ENCODE measurements at regions not wholly inside any gene's neighbourhood (a gene's known extent, or its start where the extent isn't known, plus 50 kb on each side); places are given as distances from the start of the nearest gene placed in this dataset.

GRCh38 chr11:37774441-37774840, 1176.4 kb upstream of the RAG2 start:
- no peak for DNase-seq (ENCODE audit: low read depth)

GRCh38 chr11:37770145-37770544, 1172.1 kb upstream of the RAG2 start:
- no peak for DNase-seq (ENCODE audit: low read depth)

- no peak for DNase-seq (ENCODE audit: low read depth)
Observed at GRCh38 chr11:37762079-37762478, 1164.0 kb upstream of the RAG2 start.

GRCh38 chr11:37755521-37755920, 1157.5 kb upstream of the RAG2 start:
- DNase-seq (ENCODE audit: low read depth) = no peak

GRCh38 chr11:37748641-37749040, 1150.6 kb upstream of the RAG2 start:
- no peak for DNase-seq (ENCODE audit: low read depth)

- no peak for DNase-seq (ENCODE audit: low read depth)
Observed at GRCh38 chr11:37747121-37747520, 1149.1 kb upstream of the RAG2 start.

GRCh38 chr11:37727371-37727770, 1129.3 kb upstream of the RAG2 start:
- no peak for DNase-seq (ENCODE audit: low read depth)

GRCh38 chr11:37724315-37724714, 1126.3 kb upstream of the RAG2 start:
- no peak for DNase-seq (ENCODE audit: low read depth)

- DNase-seq (ENCODE audit: low read depth) = no peak
Observed at GRCh38 chr11:37721485-37721884, 1123.4 kb upstream of the RAG2 start.

GRCh38 chr11:37718431-37718999, 1120.5 kb upstream of the RAG2 start:
- no peak for DNase-seq (ENCODE audit: low read depth)

- DNase-seq (ENCODE audit: low read depth) = no peak
Observed at GRCh38 chr11:37712251-37712650, 1114.2 kb upstream of the RAG2 start.

- no peak for DNase-seq (ENCODE audit: low read depth)
Observed at GRCh38 chr11:37710031-37710430, 1112.0 kb upstream of the RAG2 start.

- no peak for DNase-seq (ENCODE audit: low read depth)
Observed at GRCh38 chr11:37704791-37705190, 1106.8 kb upstream of the RAG2 start.

- DNase-seq (ENCODE audit: low read depth) = no peak
Observed at GRCh38 chr11:37699644-37700043, 1101.6 kb upstream of the RAG2 start.

- DNase-seq (ENCODE audit: low read depth) = no peak
Observed at GRCh38 chr11:37695283-37695682, 1097.2 kb upstream of the RAG2 start.

- no peak for DNase-seq (ENCODE audit: low read depth)
Observed at GRCh38 chr11:37689951-37690350, 1091.9 kb upstream of the RAG2 start.

- DNase-seq (ENCODE audit: low read depth) = no peak
Observed at GRCh38 chr11:37688456-37688855, 1090.4 kb upstream of the RAG2 start.

- DNase-seq (ENCODE audit: low read depth) = no peak
Observed at GRCh38 chr11:37687130-37687529, 1089.1 kb upstream of the RAG2 start.

- DNase-seq (ENCODE audit: low read depth) = no peak
Observed at GRCh38 chr11:37671321-37671720, 1073.3 kb upstream of the RAG2 start.

GRCh38 chr11:37666960-37667359, 1068.9 kb upstream of the RAG2 start:
- no peak for DNase-seq (ENCODE audit: low read depth)

- no peak for DNase-seq (ENCODE audit: low read depth)
Observed at GRCh38 chr11:37657645-37658044, 1059.6 kb upstream of the RAG2 start.

GRCh38 chr11:37647767-37648166, 1049.7 kb upstream of the RAG2 start:
- DNase-seq (ENCODE audit: low read depth) = no peak

GRCh38 chr11:37643968-37644367, 1045.9 kb upstream of the RAG2 start:
- DNase-seq (ENCODE audit: low read depth) = no peak

GRCh38 chr11:37642296-37642695, 1044.3 kb upstream of the RAG2 start:
- no peak for DNase-seq (ENCODE audit: low read depth)

Measured in forelimb muscle (tissue), 1 donor.